Urinary bladder (tissue), 3 donors: ENCODE measurements at regions not wholly inside any gene's neighbourhood (a gene's known extent, or its start where the extent isn't known, plus 50 kb on each side); places are given as distances from the start of the nearest gene placed in this dataset.
"Not testable (repeated sequence)": the region's sequence is repeated elsewhere in the genome, so short reads cannot be mapped to it uniquely, and the experiment has no call there.

Experiments used
- DNase-seq: peaks from one replicate; pipeline ENCODE4 v3.0.0-alpha.2; 2015; ENCODE audit errors: extremely low spot score
- H3K27ac ChIP-seq: one replicate; pipeline ENCODE4 v1.5.1; 2013; ENCODE audit warnings: low read depth, mild to moderate bottlenecking, moderate library complexity
- H3K36me3 ChIP-seq: one replicate; pipeline ENCODE4 v1.6.1; 2013; ENCODE audit warnings: mild to moderate bottlenecking, moderate library complexity; ENCODE audit not compliant: insufficient read depth
- H3K4me1 ChIP-seq: one replicate; pipeline ENCODE4 v1.6.1; 2013; ENCODE audit warnings: mild to moderate bottlenecking, moderate library complexity; ENCODE audit not compliant: insufficient read depth
- H3K4me3 ChIP-seq: one replicate; pipeline ENCODE4 v1.5.1; 2013; ENCODE audit warnings: low read depth, low read length
- WGBS: extraction: QIAGEN DNeasy Blood & Tissue Kit; methylation state at CpG from one replicate; pipeline ENCODE4 v1.1.7; 2013; 5-methylcytosine and 5-hydroxymethylcytosine counted together
- donor health status: healthy with polysubstance abuse.
- donor health status: healthy.

DNA sequence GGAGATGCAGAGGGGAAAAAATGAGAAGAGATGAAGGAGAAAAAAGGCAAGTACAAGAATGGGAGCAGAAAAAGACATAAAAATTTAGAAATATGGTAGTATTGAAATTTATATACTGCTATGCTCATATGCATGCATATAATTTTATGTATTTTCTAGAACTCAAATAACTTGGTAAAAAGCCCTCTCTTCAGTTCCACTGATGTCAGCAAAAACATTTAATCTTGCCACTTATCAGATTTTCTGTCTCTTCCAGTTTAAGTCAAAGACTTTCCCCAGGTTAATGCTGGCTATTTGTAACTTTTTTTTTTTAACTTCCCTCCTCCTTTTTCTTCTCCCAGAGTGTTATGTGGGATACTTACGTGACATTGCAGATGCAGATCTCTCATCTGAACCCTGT lies 617.5 kb upstream of the CPEB2 start:
- Histone ChIP-seq H3K27ac (no peak overlapping the region), H3K4me3 (no peak overlapping the region), H3K36me3 (no peaks in the 10 kb centered on the region), H3K4me1 (no peaks in the 10 kb centered on the region)
- 76% methylated on average over 1 of the region's 1 CpG for WGBS
- no peak for DNase-seq

DNA sequence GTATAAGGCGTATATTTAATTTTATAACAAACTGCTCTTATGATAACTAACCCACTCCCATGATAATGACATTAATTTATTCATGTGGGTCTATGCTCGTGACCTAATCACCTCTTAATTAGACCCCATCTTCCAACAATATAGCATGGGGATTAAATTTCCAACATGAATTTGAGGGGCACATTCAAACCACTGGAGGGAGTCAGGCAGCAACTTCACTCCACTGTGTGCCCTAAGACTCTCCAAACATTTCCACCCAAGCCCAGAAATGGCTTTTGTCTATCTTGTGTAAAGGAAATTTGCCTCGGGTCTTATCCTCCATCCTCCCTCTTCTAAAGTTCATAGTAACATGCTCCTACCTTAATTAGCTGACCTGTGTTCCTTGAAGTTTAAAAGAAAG lies 616.1 kb upstream of the CPEB2 start:
- H3K27ac ChIP-seq: no peak overlapping the region
- no peaks in the 10 kb centered on the region for H3K36me3 ChIP-seq
- no peaks in the 10 kb centered on the region for H3K4me1 ChIP-seq
- WGBS: 73% methylated on average over 3 of the region's 3 CpGs
- H3K4me3 ChIP-seq: no peak overlapping the region
- DNase-seq: no peak

DNA sequence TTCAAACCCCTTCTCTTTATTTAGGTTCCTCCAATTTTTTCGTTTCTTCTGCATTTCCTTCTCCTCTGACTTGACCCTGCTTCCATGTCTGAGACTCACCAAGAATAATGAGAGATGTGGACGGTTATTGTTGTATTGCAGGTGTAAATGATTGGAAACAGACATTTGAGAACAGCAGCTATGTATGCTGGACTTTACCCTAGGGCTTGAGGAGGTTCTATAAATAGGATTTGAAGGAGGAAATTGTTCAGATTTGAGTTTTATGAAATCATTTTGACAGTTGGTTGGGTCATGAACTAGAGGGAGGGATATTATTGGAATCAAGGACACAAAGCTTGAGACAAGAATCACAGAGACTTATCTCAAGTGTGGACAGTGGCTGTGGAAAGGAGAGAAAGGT lies 614.6 kb upstream of the CPEB2 start:
- no peak overlapping the region for H3K27ac ChIP-seq
- no peaks in the 10 kb centered on the region for H3K4me1 ChIP-seq
- no peak for DNase-seq
- 30% methylated on average over 2 of the region's 2 CpGs for WGBS
- no peaks in the 10 kb centered on the region for H3K36me3 ChIP-seq
- no peak overlapping the region for H3K4me3 ChIP-seq

DNA sequence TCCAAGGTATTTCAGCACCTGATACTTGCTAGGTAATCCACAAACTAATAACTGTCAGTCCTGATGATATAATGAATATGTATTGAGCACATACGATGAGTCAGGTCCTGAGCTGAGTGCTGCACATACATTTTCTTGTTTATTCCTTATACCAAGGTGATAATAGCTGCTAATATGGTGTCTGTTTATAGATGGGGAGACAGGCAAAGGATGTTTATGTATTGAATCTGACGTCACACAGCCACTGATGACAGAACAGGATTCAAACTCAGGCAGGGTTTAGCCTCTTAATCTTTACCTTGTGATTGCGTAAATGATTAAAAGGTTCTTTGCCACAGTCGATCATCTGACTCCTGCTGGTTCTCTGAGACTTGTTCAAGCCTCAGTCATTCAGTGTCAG lies 609.9 kb upstream of the CPEB2 start:
- no peak for DNase-seq
- Histone ChIP-seq H3K27ac (no peak overlapping the region), H3K4me1 (no peaks in the 10 kb centered on the region), H3K4me3 (no peak overlapping the region), H3K36me3 (no peaks in the 10 kb centered on the region)
- WGBS: 34% methylated on average over 4 of the region's 4 CpGs

- Histone ChIP-seq H3K27ac (no peak overlapping the region), H3K4me3 (no peak overlapping the region), H3K36me3 (no peaks in the 10 kb centered on the region), H3K4me1 (no peaks in the 10 kb centered on the region)
- no peak for DNase-seq
- 81% methylated on average over 2 of the region's 2 CpGs for WGBS
Observed at GRCh38 chr4:14396183-14396582, 606.1 kb upstream of the CPEB2 start.

- Histone ChIP-seq H3K36me3 (no peaks in the 10 kb centered on the region), H3K4me1 (no peaks in the 10 kb centered on the region), H3K4me3 (no peak overlapping the region), H3K27ac (no peak overlapping the region)
- no peak for DNase-seq
Observed at GRCh38 chr4:14399848-14400247, 602.4 kb upstream of the CPEB2 start.

DNA sequence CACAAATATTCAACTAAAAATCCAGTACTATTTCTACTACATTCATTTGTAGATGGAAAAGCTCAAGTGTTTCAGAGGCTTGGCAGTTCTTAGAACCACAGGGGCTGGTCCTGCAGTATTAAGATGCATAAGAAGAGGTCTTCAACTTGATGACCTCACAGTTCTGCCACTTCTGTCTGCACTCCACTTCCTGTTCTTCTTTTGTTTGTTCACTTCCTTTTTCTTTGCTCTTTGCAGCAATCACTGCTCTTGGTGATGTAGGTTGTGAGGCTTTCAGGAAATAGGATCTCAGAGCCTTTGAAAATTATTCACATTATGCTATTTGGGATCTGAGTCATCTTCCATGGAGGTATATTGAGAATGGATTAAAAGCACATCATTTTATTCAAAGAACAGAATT lies 602.0 kb upstream of the CPEB2 start:
- no peaks in the 10 kb centered on the region for H3K4me1 ChIP-seq
- no peak overlapping the region for H3K4me3 ChIP-seq
- no peak for DNase-seq
- H3K27ac ChIP-seq: no peak overlapping the region
- no peaks in the 10 kb centered on the region for H3K36me3 ChIP-seq

DNA sequence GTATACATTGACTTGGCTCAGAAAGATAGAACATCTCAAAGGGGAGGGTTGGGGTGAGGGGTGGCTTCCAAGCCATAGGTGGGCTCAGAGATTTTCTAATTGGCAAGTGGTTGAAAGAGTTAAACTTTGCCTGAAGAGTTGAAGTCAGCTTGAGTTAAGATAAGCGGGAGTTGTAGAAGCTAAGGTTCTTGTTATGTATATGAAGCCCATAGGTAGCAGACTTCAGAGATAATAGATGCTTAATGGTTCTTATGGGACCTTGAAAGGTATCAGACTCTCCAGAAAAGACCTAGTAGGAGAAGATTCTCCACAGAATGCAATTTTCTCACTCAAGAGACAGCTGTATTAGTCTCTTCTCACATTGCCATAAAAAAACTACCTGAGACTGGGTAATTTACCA lies 599.1 kb upstream of the CPEB2 start:
- Histone ChIP-seq H3K27ac (no peak overlapping the region), H3K36me3 (no peaks in the 10 kb centered on the region), H3K4me3 (no peak overlapping the region), H3K4me1 (no peaks in the 10 kb centered on the region)
- WGBS: 59% methylated on average over 1 of the region's 1 CpG
- no peak for DNase-seq

DNA sequence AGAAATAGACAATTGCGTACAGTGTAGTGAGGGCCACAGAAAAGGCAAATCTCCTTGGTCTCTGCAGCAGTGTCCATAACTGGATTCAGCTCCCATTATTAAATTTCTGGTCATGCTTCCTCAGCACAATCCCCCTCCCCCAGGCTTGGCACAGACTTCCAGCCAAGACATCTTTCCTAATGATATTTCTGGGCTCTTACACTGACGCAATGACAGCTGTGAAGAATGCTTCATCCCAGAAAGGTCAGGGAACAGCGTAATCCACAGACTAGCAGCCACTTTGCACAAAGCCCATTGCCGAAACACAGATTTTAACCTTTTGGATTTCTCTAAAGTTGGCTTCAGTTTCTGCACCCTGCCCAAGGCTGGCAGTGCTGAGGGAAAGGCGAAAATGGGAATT lies 597.6 kb upstream of the CPEB2 start:
- no peak overlapping the region for H3K27ac ChIP-seq
- no peaks in the 10 kb centered on the region for H3K36me3 ChIP-seq
- 76% methylated on average over 5 of the region's 5 CpGs for WGBS
- H3K4me3 ChIP-seq: no peak overlapping the region
- no peaks in the 10 kb centered on the region for H3K4me1 ChIP-seq
- no peak for DNase-seq

- Histone ChIP-seq H3K27ac (no peak overlapping the region), H3K4me1 (no peaks in the 10 kb centered on the region), H3K36me3 (no peaks in the 10 kb centered on the region), H3K4me3 (no peak overlapping the region)
- 45% methylated on average over 3 of the region's 3 CpGs for WGBS
- DNase-seq: no peak
Observed at GRCh38 chr4:14410516-14410915, 591.8 kb upstream of the CPEB2 start.

- DNase-seq: no peak
- 5% methylated on average over 1 of the region's 1 CpG for WGBS
Observed at GRCh38 chr4:14415146-14415545, 587.1 kb upstream of the CPEB2 start.

GRCh38 chr4:14419516-14419915 lies 582.8 kb upstream of the CPEB2 start:
- Histone ChIP-seq H3K4me1 (no peaks in the 10 kb centered on the region), H3K4me3 (no peak overlapping the region), H3K27ac (no peak overlapping the region), H3K36me3 (no peaks in the 10 kb centered on the region)
- DNase-seq: no peak
- 23% methylated on average over 2 of the region's 2 CpGs for WGBS

More at GRCh38 chr4:14415146-14415545, 587.1 kb upstream of the CPEB2 start:
- no peaks in the 10 kb centered on the region for H3K4me1 ChIP-seq
- H3K27ac ChIP-seq: no peak overlapping the region
- no peak overlapping the region for H3K4me3 ChIP-seq
- H3K36me3 ChIP-seq: no peaks in the 10 kb centered on the region

DNA sequence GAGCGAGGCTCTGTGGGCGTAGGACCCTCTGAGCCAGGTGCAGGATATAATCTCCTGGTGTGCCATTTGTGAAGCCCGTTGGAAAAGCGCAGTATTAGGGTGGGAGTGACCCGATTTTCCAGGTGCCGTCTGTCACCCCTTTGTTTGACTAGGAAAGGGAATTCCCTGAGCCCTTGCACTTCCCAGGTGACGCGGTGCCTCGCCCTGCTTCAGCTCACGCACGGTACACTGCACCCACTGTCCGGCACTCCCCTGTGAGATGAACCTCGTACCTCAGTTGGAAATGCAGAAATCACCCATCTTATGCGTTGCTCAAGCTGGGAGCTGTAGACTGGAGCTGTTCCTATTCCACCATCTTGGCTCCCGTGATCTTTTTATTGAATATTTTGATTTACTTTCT lies 576.0 kb upstream of the CPEB2 start:
- H3K36me3 ChIP-seq, H3K27ac ChIP-seq, DNase-seq, H3K4me1 ChIP-seq, H3K4me3 ChIP-seq: not testable (repeated sequence)
- 95% methylated on average over 15 of the region's 15 CpGs for WGBS

- no peak overlapping the region for H3K4me3 ChIP-seq
- no peaks in the 10 kb centered on the region for H3K36me3 ChIP-seq
- no peaks in the 10 kb centered on the region for H3K4me1 ChIP-seq
- DNase-seq: no peak
- no peak overlapping the region for H3K27ac ChIP-seq
- WGBS: 71% methylated on average over 2 of the region's 2 CpGs
Observed at GRCh38 chr4:14428125-14428524, 574.2 kb upstream of the CPEB2 start.
